GM12891 (cell line): ENCODE measurements at regions not wholly inside any gene's neighbourhood (a gene's known extent, or its start where the extent isn't known, plus 50 kb on each side); places are given as distances from the start of the nearest gene placed in this dataset.

Source experiments
- DNase-seq: peaks from one replicate; pipeline ENCODE4 v3.0.0; 2011; ENCODE audit warnings: low spot score; ENCODE audit not compliant: insufficient read length
- FAIRE-seq: peaks from 2 replicates; lab custom pipeline; 2011; peaks lifted over from hg19 to GRCh38; lab: Jason Lieb, UNC
- PAX5 ChIP-seq: IDR thresholded peaks from 2 replicates; pipeline ENCODE4 v1.6.1; 2011; ENCODE audit warnings: low read length, moderate library complexity, mild to moderate bottlenecking; ENCODE audit not compliant: insufficient read depth, severe bottlenecking
- POLR2A ChIP-seq: IDR thresholded peaks from 2 replicates; pipeline ENCODE4 v1.6.1; 2011; ENCODE audit warnings: low read depth, low read length, control low read depth
- POLR2AphosphoS5 ChIP-seq: IDR thresholded peaks from 2 replicates; pipeline ENCODE4 v1.6.1; 2011; ENCODE audit warnings: low read depth, low read length, control low read depth
- POU2F2 ChIP-seq: IDR thresholded peaks from 2 replicates; pipeline ENCODE4 v1.6.1; 2011; ENCODE audit warnings: low read depth, mild to moderate bottlenecking, control low read depth, low read length, moderate library complexity
- SPI1 ChIP-seq: IDR thresholded peaks from 2 replicates; pipeline ENCODE4 v1.6.1; 2011; ENCODE audit warnings: low read depth, low read length, control low read depth
- TAF1 ChIP-seq: IDR thresholded peaks from 2 replicates; pipeline ENCODE4 v1.6.1; 2011; ENCODE audit warnings: low read depth, low read length, control low read depth

- FAIRE-seq (no peak), DNase-seq (no peak)
- TF ChIP-seq SPI1 (no peak), POLR2A (no peak), POLR2AphosphoS5 (no peak), POU2F2 (no peak), PAX5 (no peak), TAF1 (no peak)
Observed at GRCh38 chr13:107743983-107744382, 471.4 kb downstream of the LIG4 start.

- DNase-seq (no peak), FAIRE-seq (no peak)
- TF ChIP-seq PAX5 = no peak
- TF ChIP-seq POU2F2 = no peak
- no peak for TF ChIP-seq POLR2A
- no peak for TF ChIP-seq SPI1
- TF ChIP-seq TAF1 = no peak
- no peak for TF ChIP-seq POLR2AphosphoS5
Observed at GRCh38 chr13:107743526-107743925, 471.8 kb downstream of the LIG4 start.

- TF ChIP-seq POLR2AphosphoS5 (no peak), TAF1 (no peak), SPI1 (no peak), POLR2A (no peak)
- no peak for DNase-seq
- FAIRE-seq = no peak
Observed at GRCh38 chr13:107743100-107743499, 472.2 kb downstream of the LIG4 start.

GRCh38 chr13:107742544-107742943, 472.8 kb downstream of the LIG4 start:
- FAIRE-seq (no peak), DNase-seq (no peak)
- TF ChIP-seq POLR2AphosphoS5 (no peak), POLR2A (no peak), TAF1 (no peak), SPI1 (no peak), POU2F2 (no peak), PAX5 (no peak)

- FAIRE-seq = no peak
- TF ChIP-seq PAX5 (no peak), POLR2AphosphoS5 (no peak)
- no peak for DNase-seq
Observed at GRCh38 chr13:107738004-107738403, 477.3 kb downstream of the LIG4 start.

- TF ChIP-seq POU2F2 (no peak), POLR2AphosphoS5 (no peak), POLR2A (no peak), TAF1 (no peak), SPI1 (no peak), PAX5 (no peak)
- DNase-seq (no peak), FAIRE-seq (no peak)
Observed at GRCh38 chr13:107736731-107737130, 478.6 kb downstream of the LIG4 start.

- FAIRE-seq = no peak
- TF ChIP-seq PAX5 (no peak), SPI1 (no peak)
- no peak for DNase-seq
Observed at GRCh38 chr13:107736170-107736569, 479.2 kb downstream of the LIG4 start.

GRCh38 chr13:107734891-107735625, 480.3 kb downstream of the LIG4 start:
- TF ChIP-seq TAF1 (no peak), POLR2A (no peak), POLR2AphosphoS5 (no peak), POU2F2 (no peak), PAX5 (no peak), SPI1 (no peak)
- no peak for DNase-seq
- FAIRE-seq = no peak

GRCh38 chr13:107733276-107733675, 482.1 kb downstream of the LIG4 start:
- no peak for TF ChIP-seq PAX5
- no peak for DNase-seq
- no peak for FAIRE-seq

- no peak for TF ChIP-seq PAX5
- TF ChIP-seq POU2F2 = no peak
- no peak for TF ChIP-seq POLR2AphosphoS5
- no peak for TF ChIP-seq SPI1
- no peak for TF ChIP-seq POLR2A
- TF ChIP-seq TAF1 = no peak
- no peak for FAIRE-seq
Observed at GRCh38 chr13:107730813-107731212, 484.5 kb downstream of the LIG4 start.

More at GRCh38 chr13:107730813-107731212, 484.5 kb downstream of the LIG4 start:
- no peak for DNase-seq
